ENCODE measurements at regions not wholly inside any gene's neighbourhood (a gene's known extent, or its start where the extent isn't known, plus 50 kb on each side); places are given as distances from the start of the nearest gene placed in this dataset.

GRCh38 chr4:123497340-123497739 lies 100.7 kb downstream of the SPRY1 start:
- no peak for DNase-seq

GRCh38 chr4:123501733-123502132 lies 105.1 kb downstream of the SPRY1 start:
- no peak for DNase-seq

- DNase-seq = no peak
Measured at GRCh38 chr4:123503698-123504363, 107.2 kb downstream of the SPRY1 start.

GRCh38 chr4:123505095-123506010 lies 108.8 kb downstream of the SPRY1 start:
- peak; percentile 87 for DNase-seq

- peak; percentile 50 for DNase-seq
Measured at GRCh38 chr4:123506011-123506695, 109.6 kb downstream of the SPRY1 start.

- peak; percentile 56 for DNase-seq
Measured at GRCh38 chr4:123507376-123507775, 110.8 kb downstream of the SPRY1 start.

GRCh38 chr4:123510221-123510620 lies 113.6 kb downstream of the SPRY1 start:
- no peak for DNase-seq

GRCh38 chr4:123510659-123511058 lies 114.1 kb downstream of the SPRY1 start:
- DNase-seq = no peak

GRCh38 chr4:123516576-123516975 lies 120.0 kb downstream of the SPRY1 start:
- no peak for DNase-seq

- DNase-seq = no peak
Measured at GRCh38 chr4:123517176-123517575, 120.6 kb downstream of the SPRY1 start.

GRCh38 chr4:123517971-123518370 lies 121.4 kb downstream of the SPRY1 start:
- no peak for DNase-seq

GRCh38 chr4:123520325-123520724 lies 123.7 kb downstream of the SPRY1 start:
- peak; percentile 54 for DNase-seq

- DNase-seq = peak; percentile 58
Measured at GRCh38 chr4:123522081-123522480, 125.5 kb downstream of the SPRY1 start.

GRCh38 chr4:123522646-123523045 lies 126.1 kb downstream of the SPRY1 start:
- DNase-seq = peak; percentile 67

GRCh38 chr4:123524958-123525628 lies 128.5 kb downstream of the SPRY1 start:
- DNase-seq = no peak

GRCh38 chr4:123526511-123526910 lies 129.9 kb downstream of the SPRY1 start:
- DNase-seq = no peak

- DNase-seq = no peak
Measured at GRCh38 chr4:123528501-123529277, 132.1 kb downstream of the SPRY1 start.

- DNase-seq = no peak
Measured at GRCh38 chr4:123529278-123529568, 132.6 kb downstream of the SPRY1 start.

- no peak for DNase-seq
Measured at GRCh38 chr4:123530357-123530756, 133.8 kb downstream of the SPRY1 start.

GRCh38 chr4:123535037-123535748 lies 138.6 kb downstream of the SPRY1 start:
- DNase-seq = no peak

- DNase-seq = no peak
Measured at GRCh38 chr4:123536225-123536624, 139.6 kb downstream of the SPRY1 start.

Data from tongue (tissue), 1 donor.